Stimulated activated CD8-positive, alpha-beta memory T cell treated with anti-CD3 and anti-CD28 coated beads, Interleukin-4, amount 100 ng/mL, for 4 hours (primary cell): ENCODE measurements at regions not wholly inside any gene's neighbourhood (a gene's known extent, or its start where the extent isn't known, plus 50 kb on each side); places are given as distances from the start of the nearest gene placed in this dataset.

Experiments
- DNase-seq, 2 donors: peaks; one replicate each; pipeline ENCODE4 v3.0.0-alpha.2; 2020; ENCODE audit warnings: low read depth in 2 of 2, low spot score in 1 of 2

DNA sequence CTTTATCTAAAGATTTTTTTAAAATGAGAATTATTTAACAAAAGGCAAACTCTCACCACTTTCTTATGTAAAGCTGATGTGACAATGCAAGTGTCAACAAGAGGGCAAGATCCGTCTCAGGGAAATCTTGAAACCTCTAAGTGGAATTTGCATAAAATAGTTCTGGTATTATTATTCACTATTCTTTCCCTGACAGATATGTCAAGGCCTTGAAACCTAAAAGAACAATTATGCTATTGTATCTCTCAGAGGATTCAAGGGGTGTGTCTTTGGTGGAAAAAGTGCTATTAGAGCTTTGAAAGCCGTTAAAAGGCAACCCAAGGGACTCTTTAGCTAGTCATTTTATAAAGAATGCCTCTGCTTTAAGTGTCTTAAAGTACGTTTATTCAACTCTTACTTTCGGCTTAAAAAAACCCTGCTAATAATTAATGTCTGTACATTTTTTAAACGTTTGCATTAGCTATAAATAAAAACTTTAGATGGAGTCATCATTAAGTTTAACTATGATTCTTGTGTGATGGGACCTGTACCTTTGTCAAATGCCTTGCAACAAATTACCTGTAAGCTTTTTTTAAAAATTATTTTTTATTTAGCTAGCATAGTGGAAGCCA lies 585.5 kb downstream of the VRK1 start:
- no peak for DNase-seq

DNA sequence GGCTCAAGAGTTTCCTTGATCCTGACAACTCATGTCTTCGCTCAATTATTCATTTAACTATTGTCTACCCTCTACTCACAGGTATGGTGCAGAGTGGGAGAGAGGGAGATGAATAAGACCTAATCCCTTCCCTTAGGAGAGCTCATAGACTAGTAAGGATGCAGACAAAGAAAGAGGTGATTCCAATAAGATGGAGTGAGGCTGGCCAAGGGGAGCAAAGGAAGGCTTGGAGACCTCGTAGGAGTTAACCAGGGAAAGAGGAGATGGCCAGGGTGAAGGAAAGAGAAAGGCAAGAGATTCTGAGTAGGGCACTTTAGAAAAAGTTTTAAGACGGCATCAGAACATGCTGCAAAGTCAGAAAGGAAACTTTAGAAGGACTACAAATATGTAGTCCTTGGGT lies 588.5 kb downstream of the VRK1 start:
- no peak for DNase-seq

DNA sequence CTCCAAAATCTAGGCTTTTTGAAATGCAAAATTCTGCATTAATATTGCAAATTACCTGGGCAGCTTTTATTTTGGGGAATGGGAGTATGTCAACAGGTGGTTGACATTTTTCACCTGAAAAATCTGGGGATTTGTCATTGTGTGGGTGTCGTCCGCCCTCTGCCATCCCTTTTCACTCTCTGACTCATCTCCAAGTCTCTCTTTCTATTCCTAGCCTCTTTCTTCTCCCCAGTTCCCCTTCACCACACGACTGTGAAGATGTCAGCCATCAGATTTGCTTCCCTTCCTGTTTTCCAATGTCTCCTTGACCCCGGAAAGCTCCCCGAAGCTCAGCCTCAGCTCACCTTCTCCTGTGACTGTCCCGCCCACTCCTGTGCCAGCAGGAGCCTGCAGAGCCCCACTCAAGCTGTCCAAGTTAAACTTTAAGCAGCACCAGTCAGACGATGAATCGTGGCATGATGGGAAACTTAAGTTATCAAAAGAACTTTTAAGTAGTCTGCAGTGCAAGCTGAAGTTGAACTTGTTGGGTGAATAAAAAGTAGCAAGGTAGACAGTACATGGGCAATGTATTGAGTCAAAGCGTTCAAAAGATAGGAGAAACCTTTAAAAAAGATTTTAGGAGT lies 590.2 kb downstream of the VRK1 start:
- no peak for DNase-seq

DNA sequence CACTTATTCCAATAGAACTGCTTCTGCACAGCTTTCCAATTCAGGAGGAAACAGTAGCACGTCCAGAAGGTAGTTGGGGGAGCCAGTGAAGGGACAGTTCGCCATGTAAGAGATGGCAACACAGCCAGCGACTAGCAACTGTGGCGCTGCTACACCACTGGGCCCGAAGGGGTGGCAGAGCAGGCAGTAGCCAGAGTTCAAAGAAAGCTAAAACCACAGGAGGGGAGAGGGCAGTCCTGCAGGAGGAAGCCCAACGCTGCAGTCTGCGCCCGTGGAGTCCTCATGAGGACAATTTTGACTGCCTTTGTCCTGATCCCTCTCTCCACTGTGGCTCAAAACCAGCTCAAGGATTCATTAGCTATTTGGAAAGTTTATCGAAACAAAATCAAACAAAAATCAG lies 591.2 kb downstream of the VRK1 start:
- DNase-seq = no peak

DNA sequence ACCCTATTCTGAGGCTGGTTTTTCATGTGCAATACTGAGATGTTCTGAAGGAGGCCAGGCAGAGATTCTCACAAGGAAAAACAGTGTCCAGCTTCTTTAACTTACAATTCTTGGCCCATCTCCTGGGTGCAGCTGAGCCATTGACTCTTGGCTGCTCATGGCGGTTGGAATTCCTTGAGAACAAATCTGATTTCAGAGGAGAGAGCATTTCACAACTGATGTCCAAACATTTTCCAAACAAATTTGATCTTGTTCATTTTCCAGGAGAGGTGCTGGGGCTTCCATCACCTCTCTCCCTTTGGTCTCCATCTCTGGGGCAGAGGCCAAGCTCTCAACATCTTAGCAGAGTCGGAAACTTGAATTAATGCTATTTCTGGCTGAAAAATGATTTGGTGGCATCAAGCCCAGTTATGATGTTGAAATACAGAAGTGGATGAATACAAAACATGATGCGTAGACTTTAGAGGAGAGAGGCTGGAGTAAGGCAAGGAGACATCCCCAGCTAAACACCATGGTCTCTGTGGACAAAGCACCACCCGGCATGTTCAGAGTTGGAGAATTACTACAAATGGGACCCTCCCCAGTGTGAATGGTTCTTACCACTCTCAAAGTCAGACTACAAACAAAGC lies 593.0 kb downstream of the VRK1 start:
- DNase-seq = no peak

DNA sequence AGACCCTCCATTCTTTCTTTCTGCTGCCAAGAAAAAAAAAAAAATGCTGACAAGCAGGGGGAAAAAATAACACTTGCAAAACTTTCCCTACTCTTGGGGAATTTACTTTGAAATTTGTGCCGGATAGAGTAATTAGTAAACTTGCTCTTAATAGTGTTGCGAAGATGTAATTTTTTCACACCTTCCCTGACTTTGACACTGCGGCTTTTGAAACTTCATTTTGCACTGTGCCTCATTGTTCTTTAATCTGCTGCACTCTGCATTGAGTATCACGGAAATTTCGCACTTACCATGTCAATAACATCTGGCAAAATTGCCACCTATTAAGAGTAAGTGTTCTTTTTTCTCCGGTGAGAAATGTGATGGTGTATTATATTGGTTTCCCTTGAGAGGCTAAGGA lies 596.1 kb downstream of the VRK1 start:
- no peak for DNase-seq

DNA sequence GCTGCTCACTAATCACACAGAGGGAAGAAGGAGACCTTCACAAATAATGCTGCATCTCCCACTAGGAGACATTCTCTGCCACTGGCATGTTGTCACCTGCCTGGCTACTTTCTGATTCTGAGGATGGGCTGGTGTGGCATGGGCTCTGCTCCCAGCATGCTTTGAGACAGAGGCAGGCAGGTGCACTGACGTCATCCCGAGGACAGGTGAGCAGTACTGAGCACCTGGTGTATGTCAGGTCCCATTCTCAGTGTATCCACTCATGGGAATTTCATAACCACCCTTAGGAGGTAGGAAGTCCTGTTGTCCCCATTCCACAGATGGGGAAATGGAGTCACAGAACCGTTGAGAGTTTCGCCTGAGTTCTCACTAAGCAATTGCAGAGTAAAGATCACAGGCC lies 597.9 kb downstream of the VRK1 start:
- no peak for DNase-seq

DNA sequence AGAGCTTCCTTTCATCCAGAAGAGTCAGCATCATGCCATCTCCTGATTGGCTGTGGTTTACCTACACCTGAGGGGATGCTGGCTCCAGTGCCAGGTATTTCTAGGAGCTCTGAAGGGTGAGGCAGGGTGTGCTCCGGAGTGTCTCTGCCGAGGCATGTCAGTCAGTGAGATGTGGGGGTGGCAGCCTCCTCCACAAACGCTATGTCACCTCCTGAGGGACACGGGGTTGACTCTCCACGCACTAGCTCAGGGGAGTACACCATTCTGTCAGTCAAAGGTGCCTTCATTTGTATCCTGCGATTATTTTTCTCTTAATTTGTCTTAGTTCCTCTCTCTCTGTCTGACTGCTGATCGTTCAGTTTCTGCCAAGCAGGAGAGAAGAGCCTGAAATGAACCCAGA lies 604.5 kb downstream of the VRK1 start:
- DNase-seq = no peak

DNA sequence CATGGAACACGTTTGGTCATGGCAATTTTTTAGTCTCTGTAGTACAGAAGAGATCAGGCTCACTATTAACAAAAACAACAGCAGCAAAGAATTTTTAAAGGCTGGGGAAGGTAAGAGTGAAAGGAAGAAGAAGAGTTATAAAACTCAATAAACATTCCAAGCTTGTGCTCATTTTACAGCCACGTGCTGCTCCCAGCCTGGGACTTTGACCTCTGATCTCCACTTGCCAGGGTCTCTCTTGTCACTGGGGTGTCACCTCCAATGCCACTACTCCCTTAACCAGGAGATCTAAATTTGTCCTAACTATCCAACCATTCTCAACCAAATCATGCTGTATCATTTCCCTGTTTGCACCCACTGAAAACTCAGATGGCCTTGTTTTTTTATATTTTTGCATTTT lies 605.1 kb downstream of the VRK1 start:
- no peak for DNase-seq

DNA sequence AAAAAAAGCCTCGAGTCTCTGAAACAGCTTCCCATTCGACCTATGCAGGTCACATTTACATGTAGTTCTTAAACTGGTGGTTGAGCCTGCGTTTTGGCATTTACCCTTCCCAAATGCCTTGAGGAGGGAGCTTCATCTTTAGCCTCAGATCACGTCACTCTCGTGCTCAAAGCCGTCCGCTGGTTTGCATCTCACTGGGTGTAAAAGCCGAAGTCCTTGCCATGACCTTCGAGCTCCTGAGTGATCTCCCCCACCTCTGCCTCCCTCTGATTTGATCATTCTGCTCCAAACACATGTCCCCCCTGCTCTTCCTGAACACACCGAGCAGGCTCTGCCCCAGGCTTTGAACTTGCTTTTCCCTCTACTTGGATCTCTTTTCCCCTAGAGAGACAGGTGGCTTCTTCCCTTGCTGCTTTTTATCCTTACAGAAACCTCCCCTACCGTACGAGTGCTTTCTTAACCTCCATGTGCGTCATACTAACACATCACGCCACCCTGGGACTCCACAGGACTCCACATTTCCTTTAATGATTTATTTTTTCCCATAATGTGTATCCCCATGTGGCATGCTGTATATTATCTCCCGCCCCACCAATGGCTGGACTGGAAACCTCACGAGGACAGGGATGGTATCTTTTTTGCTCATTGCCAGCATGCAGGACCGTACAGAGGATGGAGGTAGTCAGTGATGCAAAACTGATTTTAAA lies 610.7 kb downstream of the VRK1 start:
- no peak for DNase-seq

DNA sequence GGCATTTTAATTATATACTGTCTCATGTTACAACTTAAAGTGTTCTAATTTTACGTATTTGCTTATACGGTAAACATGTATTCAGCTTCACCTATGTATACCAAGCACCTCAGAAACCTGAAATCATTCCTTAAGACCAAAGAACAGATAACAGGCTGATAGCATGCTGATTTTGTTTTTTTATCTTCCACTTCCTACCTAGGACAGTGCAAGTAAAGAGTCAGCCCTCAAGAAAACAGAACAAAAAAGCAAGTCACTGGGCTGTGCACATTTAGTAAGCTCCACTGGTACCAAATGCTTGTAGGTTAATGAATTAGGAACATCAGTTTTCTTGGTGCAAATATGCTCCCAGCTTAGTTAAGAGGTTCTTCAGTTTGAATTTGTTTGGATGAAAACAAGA lies 611.3 kb downstream of the VRK1 start:
- DNase-seq = no peak

DNA sequence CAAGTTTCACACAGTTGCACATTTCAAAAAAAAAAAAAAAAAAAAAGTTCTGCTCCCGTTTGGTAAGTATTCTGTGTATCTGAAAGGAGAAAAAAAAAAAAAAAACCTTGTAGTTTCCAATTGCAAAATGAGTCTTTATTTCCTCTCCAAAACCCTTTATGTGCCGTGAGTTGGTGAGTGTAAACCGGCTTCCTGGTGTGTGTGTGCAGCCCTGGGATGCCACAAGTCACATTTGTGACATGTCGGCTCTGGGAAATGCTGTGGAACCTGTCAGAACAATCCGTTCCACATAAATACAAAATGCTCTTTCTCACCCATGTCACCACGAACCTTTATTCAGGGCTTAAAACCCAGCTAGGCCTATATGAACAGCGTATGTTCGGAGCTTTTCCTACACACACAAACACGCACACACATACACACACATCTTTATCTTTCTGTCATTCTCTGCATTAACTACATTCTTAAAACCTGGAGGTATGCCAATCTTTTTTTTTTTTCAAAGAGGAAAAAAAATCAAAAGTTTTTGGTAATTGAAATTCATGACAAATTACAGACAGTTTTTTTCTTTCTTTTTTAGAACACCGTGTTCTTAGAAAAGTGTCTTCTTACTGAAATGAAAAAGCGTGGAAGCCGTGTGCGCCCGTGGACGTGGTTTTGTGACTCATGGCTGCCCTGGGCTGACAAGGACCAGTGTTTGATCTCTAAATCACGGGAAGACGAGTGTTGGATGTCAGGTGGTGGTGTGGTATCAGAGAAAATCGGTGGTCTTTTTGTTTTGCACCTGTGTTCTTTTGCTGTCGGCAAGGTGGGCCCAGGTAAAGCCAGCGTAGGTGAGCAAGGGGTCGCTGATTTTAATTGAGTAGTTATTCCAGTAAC lies 612.0 kb downstream of the VRK1 start:
- DNase-seq = peak in 1 of 2 donors; percentile 8

DNA sequence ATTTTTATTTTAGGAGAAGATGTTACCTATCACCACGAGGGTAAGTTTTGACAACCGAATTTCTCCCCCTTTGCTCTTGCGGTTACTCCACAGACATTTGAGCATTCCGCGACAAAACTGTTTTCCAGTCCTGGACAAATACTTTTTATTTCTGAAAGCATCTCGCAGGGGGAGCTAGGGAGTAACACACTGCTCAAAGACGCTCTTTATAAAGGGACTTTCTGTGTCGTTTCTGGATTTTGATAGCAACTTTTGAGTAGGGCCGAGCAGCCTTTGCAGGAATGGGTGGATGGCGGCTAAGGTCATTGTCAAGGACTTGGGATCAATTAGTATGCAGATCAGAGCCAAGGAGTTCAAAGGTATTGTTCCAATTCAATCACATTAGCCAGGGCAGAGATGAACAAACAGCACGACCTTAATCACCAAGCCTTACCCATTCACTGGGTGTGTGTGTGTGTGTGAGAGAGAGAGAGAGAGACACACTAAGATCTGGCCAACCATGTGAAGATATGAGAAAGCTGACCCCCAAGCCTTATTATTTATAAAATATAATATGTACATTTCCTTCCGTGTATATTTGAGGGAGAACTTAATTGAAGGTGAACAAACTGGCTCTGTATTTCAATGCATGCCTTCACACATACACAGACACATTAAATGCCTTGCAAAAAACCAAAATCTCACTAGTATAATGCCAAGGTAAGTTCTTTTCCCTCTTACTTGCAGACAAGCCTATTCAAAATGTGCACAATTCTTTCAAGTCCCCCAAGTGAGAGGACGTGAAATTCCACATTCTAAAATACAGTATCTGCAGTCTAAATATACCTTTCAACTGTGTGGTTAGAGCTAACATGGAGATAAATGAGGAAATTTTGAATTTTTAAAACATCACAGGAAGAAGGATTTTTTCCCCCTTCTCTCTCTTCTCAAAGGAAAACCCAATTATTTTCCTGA lies 613.8 kb downstream of the VRK1 start:
- DNase-seq = no peak

DNA sequence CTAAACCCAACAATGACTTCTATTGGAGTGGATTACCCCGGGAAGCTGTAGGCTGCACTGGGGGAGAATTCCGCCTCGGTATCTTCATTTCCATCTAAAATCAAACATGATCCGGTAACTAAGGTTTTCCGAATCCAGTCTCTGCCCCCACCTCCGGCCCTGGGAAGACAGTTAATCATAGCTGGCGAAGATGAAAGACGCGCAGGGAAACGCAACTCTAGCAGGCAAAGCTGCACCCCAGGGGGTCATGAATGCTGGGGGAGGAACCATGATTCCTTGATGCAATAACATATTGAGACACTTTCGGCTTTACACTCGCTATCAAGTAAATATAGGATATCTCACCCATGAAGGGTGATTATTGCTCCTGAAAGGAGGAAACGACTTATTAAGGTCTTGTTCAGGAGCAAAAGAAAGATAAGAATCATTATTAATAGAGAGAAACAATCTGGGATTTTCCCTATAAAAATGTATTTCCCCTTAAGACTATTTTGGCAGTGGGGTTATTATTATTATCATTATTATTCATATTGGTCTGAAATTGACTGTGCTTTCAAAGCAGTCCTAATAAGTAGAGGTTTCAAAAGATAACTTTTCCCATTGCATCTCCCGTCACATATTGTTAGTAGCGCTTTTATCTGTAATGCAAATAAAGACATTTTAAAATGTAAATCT lies 614.9 kb downstream of the VRK1 start:
- no peak for DNase-seq

DNA sequence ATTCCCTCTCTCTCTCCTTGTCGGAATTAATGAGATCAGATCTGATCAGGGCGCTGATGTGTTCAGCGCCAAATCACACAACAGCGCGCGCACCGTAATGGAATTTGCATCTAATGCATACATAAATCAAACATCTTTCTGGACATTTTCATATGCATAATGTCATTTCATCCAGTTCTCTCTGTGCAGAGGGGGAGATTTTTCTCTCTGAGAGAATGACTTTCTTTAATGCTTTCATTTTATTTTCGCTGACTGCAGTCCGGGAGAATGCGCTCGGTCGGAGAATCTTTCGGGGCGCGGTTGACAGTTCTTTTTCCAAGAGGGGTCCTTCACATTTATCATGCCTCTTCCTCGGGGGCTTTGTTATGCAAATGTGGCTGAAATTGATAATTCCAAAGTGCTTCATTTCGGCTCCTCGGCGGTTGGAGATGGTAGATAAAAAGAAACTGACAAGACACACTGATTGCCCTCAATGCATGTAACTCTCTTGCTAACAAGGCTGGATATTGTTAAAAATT lies 615.9 kb downstream of the VRK1 start:
- DNase-seq = no peak

DNA sequence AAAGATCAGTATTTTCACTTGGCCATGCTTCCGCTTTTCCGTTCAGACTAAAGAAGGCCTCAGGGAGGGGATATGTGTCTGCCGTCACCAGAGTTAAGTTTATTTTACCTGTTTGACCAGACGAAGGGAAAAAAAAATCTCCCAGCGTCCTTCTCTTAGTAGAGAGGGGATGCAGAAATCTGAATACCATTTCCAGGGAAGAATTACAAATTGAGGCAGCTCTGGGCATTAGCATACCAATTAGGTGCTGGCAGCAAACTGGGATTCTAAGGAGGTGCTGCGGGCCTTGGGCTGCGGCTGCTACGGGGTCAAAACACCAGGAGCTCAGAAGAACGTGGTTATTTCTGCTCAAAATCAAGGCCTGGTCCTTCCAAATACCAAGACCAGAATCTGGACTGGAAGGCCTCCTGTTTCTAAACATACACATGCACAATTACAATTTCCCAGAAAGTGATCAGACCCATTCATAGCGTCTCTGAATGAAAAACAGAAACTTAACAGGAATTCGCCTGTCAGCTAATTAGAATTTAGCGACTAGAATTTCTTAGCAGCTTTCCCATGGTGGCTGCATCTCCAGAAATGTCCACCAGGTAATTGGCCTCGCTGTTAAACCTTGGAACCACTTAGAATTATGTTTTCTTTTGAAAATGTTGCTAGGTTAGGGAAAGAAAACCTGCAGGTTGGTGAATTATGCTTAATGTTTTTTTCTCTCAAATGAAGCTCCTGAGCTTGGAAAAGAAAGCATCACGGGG lies 617.0 kb downstream of the VRK1 start:
- no peak for DNase-seq

DNA sequence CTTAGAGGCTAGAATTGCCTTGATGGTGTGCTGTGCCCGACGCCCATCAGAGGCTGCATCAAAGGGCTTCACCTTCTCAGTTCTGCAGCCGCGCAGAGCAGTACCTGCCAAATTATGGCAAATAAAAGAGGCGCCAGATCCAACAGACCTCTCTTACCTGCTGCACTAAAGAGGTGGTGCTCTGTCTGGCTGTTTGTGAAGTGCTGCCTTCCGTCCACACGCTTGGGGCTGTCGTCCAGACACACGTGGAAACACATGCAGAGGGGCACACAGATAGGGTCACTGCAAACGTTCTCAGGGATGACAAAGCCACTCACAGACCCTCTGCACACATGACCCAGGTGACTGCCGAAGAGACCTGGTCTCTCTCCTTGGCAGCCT lies 617.5 kb downstream of the VRK1 start:
- DNase-seq = no peak

DNA sequence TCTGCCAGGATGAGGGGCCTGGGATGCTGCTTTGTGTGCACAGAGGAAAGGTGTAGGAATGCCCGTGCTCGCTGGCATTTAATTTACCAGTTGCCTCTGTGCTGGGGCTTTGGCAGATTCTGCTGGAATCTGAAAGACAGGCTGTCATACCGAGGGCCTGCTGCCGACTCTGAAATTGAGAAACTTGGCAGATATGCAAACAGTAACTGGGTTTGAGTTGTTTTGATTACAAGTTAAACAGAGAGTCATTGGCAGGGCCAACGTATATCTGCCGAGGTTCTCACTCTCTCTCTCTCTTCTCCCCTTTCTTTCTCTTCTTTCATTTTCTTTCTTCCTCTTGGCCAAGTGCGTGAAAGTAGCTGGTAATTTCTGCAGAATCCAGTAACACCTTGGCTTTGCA lies 618.7 kb downstream of the VRK1 start:
- no peak for DNase-seq

DNA sequence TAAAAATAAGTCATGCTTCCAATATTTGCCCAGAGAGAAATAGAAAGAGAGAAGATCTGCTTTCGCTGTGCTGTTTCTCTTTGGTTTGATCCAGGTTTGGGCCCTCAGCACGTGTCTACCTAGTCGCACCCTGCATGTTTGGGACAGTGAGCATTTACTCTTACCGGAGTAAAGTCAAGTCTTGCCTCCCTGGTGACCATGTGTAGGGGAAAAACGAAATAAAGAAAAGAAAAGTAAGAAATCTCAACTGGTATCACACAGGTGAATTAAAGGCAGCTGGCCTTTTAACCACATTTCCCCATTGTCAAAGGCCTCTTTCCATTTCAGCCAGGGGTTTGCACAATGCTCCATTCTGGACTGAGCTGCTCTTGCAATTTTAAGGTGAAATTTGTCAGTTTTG lies 619.4 kb downstream of the VRK1 start:
- DNase-seq = no peak
